Liver (tissue), 8 donors: ENCODE measurements at regions not wholly inside any gene's neighbourhood (a gene's known extent, or its start where the extent isn't known, plus 50 kb on each side); places are given as distances from the start of the nearest gene placed in this dataset.
A peak's percentile ranks its signal among the peaks of the same experiment; 100 is the strongest.

Experiments used
- DNase-seq: peaks from one replicate; pipeline ENCODE4 v3.0.0-alpha.2; 2017; ENCODE audit warnings: low spot score
- H3K27ac ChIP-seq, 2 donors: one replicate each; pipeline ENCODE4 v1.7.0; 2013; ENCODE audit warnings: inconsistent platforms in 2 of 2, low read length in 2 of 2, control low read depth in 1 of 2, low read depth in 1 of 2, mild to moderate bottlenecking in 1 of 2
- H3K27me3 ChIP-seq, 4 donors: one replicate each; pipeline versions ENCODE4 v1.6.1 to v1.7.0; 2013; ENCODE audit warnings: low read length in 3 of 4, inconsistent platforms in 1 of 4, mild to moderate bottlenecking in 1 of 4, moderate library complexity in 1 of 4; ENCODE audit not compliant: control insufficient read depth in 4 of 4, insufficient read depth in 4 of 4
- H3K36me3 ChIP-seq, 4 donors: one replicate each; pipeline versions ENCODE4 v1.6.1 to v1.7.0; 2013; ENCODE audit warnings: low read length in 3 of 4, mild to moderate bottlenecking in 3 of 4, low read depth in 1 of 4, moderate library complexity in 1 of 4; ENCODE audit not compliant: control insufficient read depth in 4 of 4, insufficient read depth in 3 of 4
- H3K4me1 ChIP-seq, 4 donors: one replicate each; pipeline versions ENCODE4 v1.6.1 to v1.7.0; 2013; ENCODE audit warnings: low read length in 3 of 4, mild to moderate bottlenecking in 3 of 4, moderate library complexity in 1 of 4; ENCODE audit not compliant: control insufficient read depth in 4 of 4, insufficient read depth in 4 of 4
- H3K4me3 ChIP-seq, 3 donors: one replicate each; pipeline versions ENCODE4 v1.6.1 to v1.7.0; 2013; ENCODE audit warnings: low read length in 3 of 3, control low read depth in 1 of 3, low read depth in 1 of 3, mild to moderate bottlenecking in 1 of 3
- H3K9ac ChIP-seq, 2 donors: one replicate each; pipeline ENCODE4 v1.7.0; 2013; ENCODE audit warnings: low read length in 2 of 2, mild to moderate bottlenecking in 2 of 2, moderate library complexity in 2 of 2, control low read depth in 1 of 2, low read depth in 1 of 2
- H3K9me3 ChIP-seq, 4 donors: one replicate each; pipeline versions ENCODE4 v1.6.1 to v1.7.0; 2013; ENCODE audit warnings: low read length in 3 of 4; ENCODE audit not compliant: control insufficient read depth in 4 of 4
- EGR1 ChIP-seq, 2 donors: IDR thresholded peaks; 2 replicates each; pipeline ENCODE4 v1.6.1; 2016 to 2018; ENCODE audit warnings: antibody characterized with exemption in 2 of 2, low read depth in 2 of 2
- FOXA1 ChIP-seq: IDR thresholded peaks from 2 replicates; pipeline ENCODE4 v1.6.1; 2016; ENCODE audit warnings: antibody characterized with exemption
- FOXA2 ChIP-seq: IDR thresholded peaks from 2 replicates; pipeline ENCODE4 v1.6.1; 2016; ENCODE audit warnings: antibody characterized with exemption
- HNF4A ChIP-seq, 2 donors: conservative IDR thresholded peaks; 2 replicates each; pipeline ENCODE4 v1.6.1; 2016; ENCODE audit warnings: antibody characterized with exemption in 2 of 2, mild to moderate bottlenecking in 2 of 2
- HNF4G ChIP-seq: IDR thresholded peaks from 2 replicates; pipeline ENCODE4 v1.6.1; 2016; ENCODE audit warnings: antibody characterized with exemption
- JUND ChIP-seq, 2 donors: IDR thresholded peaks; 2 replicates each; pipeline ENCODE4 v1.6.1; 2016; ENCODE audit warnings: antibody characterized with exemption in 2 of 2
- NR2F2 ChIP-seq: IDR thresholded peaks from 2 replicates; pipeline ENCODE4 v1.6.1; 2016; ENCODE audit warnings: antibody characterized with exemption
- RXRA ChIP-seq, 2 donors: IDR thresholded peaks; 2 replicates each; pipeline ENCODE4 v1.6.1; 2017 to 2018; ENCODE audit warnings: antibody characterized with exemption in 2 of 2, mild to moderate bottlenecking in 1 of 2
- SP1 ChIP-seq: IDR thresholded peaks from 2 replicates; pipeline ENCODE4 v1.6.1; 2018; ENCODE audit warnings: antibody characterized with exemption, mild to moderate bottlenecking
- TAF1 ChIP-seq: conservative IDR thresholded peaks from 2 replicates; pipeline ENCODE4 v1.6.1; 2016; ENCODE audit warnings: antibody characterized with exemption, mild to moderate bottlenecking
- WGBS: extraction: QIAGEN DNeasy Blood & Tissue Kit; methylation state at CpG from one replicate; pipeline ENCODE4 v1.1.7; 2013; 5-methylcytosine and 5-hydroxymethylcytosine counted together
- TF ChIP-seq, protein P1 (sequence below): IDR thresholded peaks from 2 replicates; pipeline ENCODE4 v1.6.1; 2016; ENCODE audit warnings: antibody characterized with exemption
- TF ChIP-seq, protein P2 (sequence below): IDR thresholded peaks from 2 replicates; pipeline ENCODE4 v1.6.1; 2016; ENCODE audit warnings: antibody characterized with exemption, mild to moderate bottlenecking
- TF ChIP-seq, protein P3 (sequence below): fragments of 150-350 bp; IDR thresholded peaks from 2 replicates; pipeline ENCODE4 v1.5.1; 2017; ENCODE audit warnings: improper control_type of control experiment, low read depth, low read length; ENCODE audit not compliant: missing input control
- TF ChIP-seq, protein P4 (sequence below): IDR thresholded peaks from 2 replicates; pipeline ENCODE4 v1.6.1; 2016; ENCODE audit warnings: antibody characterized with exemption
- TF ChIP-seq, protein P5 (sequence below): IDR thresholded peaks from 2 replicates; pipeline ENCODE4 v1.6.1; 2016; ENCODE audit warnings: antibody characterized with exemption
- donor health status: healthy.
- donor health status: healthy.
- donor health status: healthy.
- donor health status: healthy.
- donor health status: healthy.

DNA sequence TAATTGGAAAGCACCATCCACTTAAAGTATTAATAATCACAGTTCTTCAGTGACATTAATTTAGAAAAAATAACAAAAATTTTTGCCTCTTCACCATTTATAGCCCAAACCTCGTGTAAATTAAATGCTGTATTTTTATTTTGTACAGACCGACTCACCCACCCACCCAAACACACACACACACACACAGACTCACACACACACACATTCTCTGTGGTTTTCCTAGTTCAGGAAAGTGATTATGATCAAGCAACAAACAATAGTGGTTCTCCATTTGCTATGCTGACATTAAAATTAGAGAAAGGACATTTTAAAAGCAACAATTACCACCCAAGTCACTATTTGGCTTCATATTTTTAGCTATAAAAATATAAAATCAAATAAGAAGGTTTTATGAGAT, 112.5 kb upstream of the FLRT2 start (continued):
- TF ChIP-seq, protein P1, sequence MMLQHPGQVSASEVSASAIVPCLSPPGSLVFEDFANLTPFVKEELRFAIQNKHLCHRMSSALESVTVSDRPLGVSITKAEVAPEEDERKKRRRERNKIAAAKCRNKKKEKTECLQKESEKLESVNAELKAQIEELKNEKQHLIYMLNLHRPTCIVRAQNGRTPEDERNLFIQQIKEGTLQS, result no peak

DNA sequence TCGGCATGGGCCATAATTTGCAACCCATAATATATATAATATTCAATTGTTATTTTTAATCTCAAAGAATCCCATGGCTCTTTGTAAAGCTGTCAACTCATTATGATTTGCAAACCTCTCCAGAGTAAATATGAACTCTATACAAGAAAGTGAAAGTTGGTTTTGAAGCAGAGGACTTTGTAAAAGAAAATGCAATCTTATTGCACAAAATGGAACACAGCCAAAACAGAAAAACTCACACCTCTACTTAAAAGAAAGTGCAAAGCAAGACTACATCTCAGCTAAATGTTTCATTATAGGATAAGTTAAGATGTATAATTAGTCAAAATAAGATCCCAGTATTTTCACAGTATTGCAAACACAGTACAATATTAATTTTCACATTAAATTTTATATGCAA, 111.2 kb upstream of the FLRT2 start:
- DNase-seq, result no peak
- 94% methylated on average over 1 of the region's 1 CpG for WGBS
- no peaks in the 10 kb centered on the region for H3K9me3 ChIP-seq
- TF ChIP-seq, protein P2, sequence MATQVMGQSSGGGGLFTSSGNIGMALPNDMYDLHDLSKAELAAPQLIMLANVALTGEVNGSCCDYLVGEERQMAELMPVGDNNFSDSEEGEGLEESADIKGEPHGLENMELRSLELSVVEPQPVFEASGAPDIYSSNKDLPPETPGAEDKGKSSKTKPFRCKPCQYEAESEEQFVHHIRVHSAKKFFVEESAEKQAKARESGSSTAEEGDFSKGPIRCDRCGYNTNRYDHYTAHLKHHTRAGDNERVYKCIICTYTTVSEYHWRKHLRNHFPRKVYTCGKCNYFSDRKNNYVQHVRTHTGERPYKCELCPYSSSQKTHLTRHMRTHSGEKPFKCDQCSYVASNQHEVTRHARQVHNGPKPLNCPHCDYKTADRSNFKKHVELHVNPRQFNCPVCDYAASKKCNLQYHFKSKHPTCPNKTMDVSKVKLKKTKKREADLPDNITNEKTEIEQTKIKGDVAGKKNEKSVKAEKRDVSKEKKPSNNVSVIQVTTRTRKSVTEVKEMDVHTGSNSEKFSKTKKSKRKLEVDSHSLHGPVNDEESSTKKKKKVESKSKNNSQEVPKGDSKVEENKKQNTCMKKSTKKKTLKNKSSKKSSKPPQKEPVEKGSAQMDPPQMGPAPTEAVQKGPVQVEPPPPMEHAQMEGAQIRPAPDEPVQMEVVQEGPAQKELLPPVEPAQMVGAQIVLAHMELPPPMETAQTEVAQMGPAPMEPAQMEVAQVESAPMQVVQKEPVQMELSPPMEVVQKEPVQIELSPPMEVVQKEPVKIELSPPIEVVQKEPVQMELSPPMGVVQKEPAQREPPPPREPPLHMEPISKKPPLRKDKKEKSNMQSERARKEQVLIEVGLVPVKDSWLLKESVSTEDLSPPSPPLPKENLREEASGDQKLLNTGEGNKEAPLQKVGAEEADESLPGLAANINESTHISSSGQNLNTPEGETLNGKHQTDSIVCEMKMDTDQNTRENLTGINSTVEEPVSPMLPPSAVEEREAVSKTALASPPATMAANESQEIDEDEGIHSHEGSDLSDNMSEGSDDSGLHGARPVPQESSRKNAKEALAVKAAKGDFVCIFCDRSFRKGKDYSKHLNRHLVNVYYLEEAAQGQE, result no peak
- TF ChIP-seq HNF4A (conservative IDR thresholded peaks at IDR 0.05), result peak in 1 of 2 donors; percentile 14
- no peak overlapping the region for H3K9ac ChIP-seq
- no peaks in the 10 kb centered on the region for H3K27me3 ChIP-seq
- no peaks in the 10 kb centered on the region for H3K36me3 ChIP-seq
- H3K4me3 ChIP-seq, result no peak overlapping the region
- no peaks in the 10 kb centered on the region for H3K4me1 ChIP-seq
- H3K27ac ChIP-seq, result no peak overlapping the region

DNA sequence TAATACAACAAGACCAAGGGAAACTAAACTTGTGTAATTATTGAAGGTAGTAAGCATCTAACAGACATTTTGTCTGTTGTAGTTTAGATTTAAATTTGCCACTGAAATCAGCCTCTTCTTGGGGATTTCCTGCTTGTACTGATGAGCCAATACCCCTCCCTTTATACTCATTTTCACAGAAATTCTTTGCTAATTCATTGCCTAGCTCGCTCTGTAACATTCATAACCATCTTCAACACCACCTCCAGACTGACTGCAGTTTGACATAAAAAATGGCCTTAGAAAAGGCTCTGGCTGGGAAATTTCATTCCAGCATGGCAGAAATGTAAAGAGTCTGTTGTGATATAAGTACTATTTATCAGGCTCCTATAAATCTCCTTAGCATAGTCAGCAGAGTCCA, 109.7 kb upstream of the FLRT2 start:
- Histone ChIP-seq H3K4me1 (no peaks in the 10 kb centered on the region), H3K36me3 (no peaks in the 10 kb centered on the region), H3K27ac (no peak overlapping the region), H3K27me3 (no peaks in the 10 kb centered on the region), H3K9me3 (no peaks in the 10 kb centered on the region), H3K4me3 (no peak overlapping the region), H3K9ac (no peak overlapping the region)
- WGBS, result 95% methylated on average over 1 of the region's 1 CpG
- no peak for DNase-seq
- TF ChIP-seq, protein P3, sequence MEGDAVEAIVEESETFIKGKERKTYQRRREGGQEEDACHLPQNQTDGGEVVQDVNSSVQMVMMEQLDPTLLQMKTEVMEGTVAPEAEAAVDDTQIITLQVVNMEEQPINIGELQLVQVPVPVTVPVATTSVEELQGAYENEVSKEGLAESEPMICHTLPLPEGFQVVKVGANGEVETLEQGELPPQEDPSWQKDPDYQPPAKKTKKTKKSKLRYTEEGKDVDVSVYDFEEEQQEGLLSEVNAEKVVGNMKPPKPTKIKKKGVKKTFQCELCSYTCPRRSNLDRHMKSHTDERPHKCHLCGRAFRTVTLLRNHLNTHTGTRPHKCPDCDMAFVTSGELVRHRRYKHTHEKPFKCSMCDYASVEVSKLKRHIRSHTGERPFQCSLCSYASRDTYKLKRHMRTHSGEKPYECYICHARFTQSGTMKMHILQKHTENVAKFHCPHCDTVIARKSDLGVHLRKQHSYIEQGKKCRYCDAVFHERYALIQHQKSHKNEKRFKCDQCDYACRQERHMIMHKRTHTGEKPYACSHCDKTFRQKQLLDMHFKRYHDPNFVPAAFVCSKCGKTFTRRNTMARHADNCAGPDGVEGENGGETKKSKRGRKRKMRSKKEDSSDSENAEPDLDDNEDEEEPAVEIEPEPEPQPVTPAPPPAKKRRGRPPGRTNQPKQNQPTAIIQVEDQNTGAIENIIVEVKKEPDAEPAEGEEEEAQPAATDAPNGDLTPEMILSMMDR, result no peak
- TF ChIP-seq NR2F2, result no peak
- TF ChIP-seq, protein P4, sequence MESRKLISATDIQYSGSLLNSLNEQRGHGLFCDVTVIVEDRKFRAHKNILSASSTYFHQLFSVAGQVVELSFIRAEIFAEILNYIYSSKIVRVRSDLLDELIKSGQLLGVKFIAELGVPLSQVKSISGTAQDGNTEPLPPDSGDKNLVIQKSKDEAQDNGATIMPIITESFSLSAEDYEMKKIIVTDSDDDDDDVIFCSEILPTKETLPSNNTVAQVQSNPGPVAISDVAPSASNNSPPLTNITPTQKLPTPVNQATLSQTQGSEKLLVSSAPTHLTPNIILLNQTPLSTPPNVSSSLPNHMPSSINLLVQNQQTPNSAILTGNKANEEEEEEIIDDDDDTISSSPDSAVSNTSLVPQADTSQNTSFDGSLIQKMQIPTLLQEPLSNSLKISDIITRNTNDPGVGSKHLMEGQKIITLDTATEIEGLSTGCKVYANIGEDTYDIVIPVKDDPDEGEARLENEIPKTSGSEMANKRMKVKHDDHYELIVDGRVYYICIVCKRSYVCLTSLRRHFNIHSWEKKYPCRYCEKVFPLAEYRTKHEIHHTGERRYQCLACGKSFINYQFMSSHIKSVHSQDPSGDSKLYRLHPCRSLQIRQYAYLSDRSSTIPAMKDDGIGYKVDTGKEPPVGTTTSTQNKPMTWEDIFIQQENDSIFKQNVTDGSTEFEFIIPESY, result no peak
- TF ChIP-seq HNF4G, result no peak
- no peak for TF ChIP-seq EGR1 (IDR thresholded peaks at IDR 0.05; ENCODE audit: low read depth in 2 of 2)
- TF ChIP-seq FOXA2, result no peak
- TF ChIP-seq SP1, result no peak
- TF ChIP-seq, protein P5, sequence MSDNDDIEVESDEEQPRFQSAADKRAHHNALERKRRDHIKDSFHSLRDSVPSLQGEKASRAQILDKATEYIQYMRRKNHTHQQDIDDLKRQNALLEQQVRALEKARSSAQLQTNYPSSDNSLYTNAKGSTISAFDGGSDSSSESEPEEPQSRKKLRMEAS, result no peak
- TF ChIP-seq TAF1, result no peak
- TF ChIP-seq RXRA (IDR thresholded peaks at IDR 0.05), result no peak
- TF ChIP-seq JUND (IDR thresholded peaks at IDR 0.05), result no peak
- TF ChIP-seq, protein P1, result no peak
- TF ChIP-seq, protein P2, result no peak
- TF ChIP-seq FOXA1, result no peak
